GM19043 (cell line): ENCODE measurements at regions not wholly inside any gene's neighbourhood (a gene's known extent, or its start where the extent isn't known, plus 50 kb on each side); places are given as distances from the start of the nearest gene placed in this dataset.

Source experiments
- ATAC-seq: cut with Tn5 transposase; IDR thresholded peaks from one replicate; pipeline ENCODE4 v1.9.1; 2021; ENCODE audit warnings: low read depth; ENCODE audit not compliant: unreplicated experiment

GRCh38 chr6:129967427-129967826 lies 51.0 kb upstream of the L3MBTL3 start:
- ATAC-seq = no peak

GRCh38 chr6:129966125-129966524 lies 52.3 kb upstream of the L3MBTL3 start:
- no peak for ATAC-seq

GRCh38 chr6:129965096-129965495 lies 53.3 kb upstream of the L3MBTL3 start:
- ATAC-seq = no peak

DNA sequence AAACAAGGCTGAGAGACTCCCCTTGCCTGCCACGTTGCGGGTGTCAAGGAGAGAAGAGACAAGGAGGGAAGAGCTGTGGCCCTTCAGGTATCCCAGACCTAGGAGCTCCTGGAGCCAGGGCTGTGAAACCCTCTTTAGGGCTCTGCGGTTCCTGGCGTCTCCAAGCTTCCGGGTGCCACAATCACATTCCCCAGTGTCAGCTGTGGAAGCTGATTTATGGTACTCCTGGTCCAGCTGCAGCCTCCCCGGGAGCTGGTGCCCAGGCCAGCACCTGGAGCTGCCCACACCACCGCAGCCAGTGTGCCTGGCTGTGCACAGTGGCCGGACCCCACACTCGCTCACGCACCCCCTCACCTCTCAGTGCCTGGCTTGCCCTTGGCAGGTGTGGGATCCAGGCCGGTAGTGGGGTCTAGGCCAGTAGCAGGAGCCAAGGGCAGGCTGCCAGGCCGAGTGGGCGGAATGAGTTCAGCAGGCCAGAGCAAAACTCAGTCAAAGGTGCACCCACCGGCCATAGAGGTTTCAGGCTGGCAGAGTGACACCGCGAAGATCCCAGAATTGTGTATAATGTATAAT lies 58.9 kb upstream of the L3MBTL3 start:
- ATAC-seq = no peak

DNA sequence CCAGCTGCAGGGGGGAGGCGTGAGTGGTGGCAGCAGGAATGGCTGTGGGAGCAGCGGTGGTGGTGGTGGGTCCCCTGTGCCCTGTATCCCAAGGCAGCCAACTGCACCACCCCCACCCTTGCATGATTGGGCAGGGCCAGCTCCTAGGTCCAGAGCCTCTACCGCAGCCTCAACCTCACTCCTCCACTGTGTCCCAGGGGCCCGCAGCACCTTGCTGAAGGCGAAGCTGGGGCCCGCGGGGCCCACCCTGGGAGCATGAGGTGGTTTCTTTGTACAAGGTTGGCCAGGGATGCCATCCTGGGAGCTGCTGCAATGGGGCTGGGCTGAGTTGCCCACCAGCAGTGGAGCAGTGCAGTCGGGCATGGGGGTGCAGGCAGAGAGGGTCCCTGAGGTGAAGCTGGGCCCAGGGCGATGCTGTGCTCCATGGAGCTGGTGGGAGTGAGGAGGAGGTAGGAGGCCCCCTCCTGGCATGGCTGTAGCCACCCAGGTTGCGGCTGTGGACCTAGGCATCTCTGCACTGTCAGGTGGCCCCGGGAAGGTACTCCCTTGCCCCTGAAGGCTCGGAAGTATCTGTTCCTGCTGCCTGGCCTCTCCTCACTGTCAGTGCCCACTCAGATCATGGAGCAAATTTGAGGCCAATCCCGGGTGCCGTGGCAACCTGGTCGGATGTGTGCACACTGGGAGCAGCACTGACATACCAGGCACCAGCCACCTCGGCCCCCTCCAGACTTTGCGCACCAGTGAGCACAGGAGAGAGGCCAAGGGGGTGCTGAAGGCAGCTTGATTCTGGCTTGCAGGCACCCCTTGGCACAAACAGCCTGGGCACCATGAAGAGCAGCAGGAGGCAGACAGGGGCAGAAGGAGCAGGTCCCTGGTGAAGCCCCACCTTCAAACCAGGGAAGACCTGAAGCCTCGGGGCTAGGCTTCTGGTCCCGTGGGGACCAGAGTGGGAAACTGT lies 60.2 kb upstream of the L3MBTL3 start:
- ATAC-seq = no peak

- no peak for ATAC-seq
These were observed 62.8 kb upstream of the L3MBTL3 start for GRCh38 chr6:129955584-129955983.

DNA sequence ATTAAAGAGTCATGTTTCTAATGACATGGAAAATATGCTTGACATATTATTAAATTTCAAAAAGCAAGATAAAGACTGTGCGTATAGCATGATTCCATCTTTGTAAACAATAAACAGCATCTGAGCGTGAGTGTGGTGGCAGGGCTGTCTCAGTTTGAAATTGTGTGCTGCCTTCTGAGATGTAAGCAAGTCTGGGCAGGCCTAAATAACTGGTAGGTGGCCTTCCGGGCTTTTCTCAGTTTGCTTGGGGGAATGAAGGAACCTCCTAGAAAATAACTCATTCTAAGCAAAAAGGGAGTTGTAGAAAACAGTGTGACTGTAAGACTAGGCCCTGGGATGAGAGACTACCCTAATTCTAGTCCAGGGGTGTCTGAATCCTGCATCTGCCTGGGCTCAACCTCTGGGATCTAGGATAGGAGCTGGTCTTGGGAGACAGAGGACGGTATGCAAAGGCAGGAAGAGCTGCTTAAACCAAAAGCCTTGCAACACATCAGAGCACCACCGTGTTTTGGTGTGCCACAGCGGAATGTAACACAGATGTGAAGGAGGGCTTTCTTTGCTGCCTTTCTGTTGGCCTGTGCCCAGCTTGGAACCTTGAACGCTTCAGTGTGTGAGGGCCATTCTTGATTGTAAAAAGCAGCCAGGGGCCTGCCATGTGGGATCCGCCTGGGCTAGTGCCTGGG lies 63.5 kb upstream of the L3MBTL3 start:
- ATAC-seq = no peak

GRCh38 chr6:129947797-129948196 lies 70.6 kb upstream of the L3MBTL3 start:
- ATAC-seq = no peak

- no peak for ATAC-seq
These were observed 71.8 kb upstream of the L3MBTL3 start for GRCh38 chr6:129946439-129947140.

GRCh38 chr6:129943637-129944271 lies 74.6 kb upstream of the L3MBTL3 start:
- ATAC-seq = no peak

- ATAC-seq = no peak
These were observed 77.8 kb upstream of the L3MBTL3 start for GRCh38 chr6:129940454-129941195.

DNA sequence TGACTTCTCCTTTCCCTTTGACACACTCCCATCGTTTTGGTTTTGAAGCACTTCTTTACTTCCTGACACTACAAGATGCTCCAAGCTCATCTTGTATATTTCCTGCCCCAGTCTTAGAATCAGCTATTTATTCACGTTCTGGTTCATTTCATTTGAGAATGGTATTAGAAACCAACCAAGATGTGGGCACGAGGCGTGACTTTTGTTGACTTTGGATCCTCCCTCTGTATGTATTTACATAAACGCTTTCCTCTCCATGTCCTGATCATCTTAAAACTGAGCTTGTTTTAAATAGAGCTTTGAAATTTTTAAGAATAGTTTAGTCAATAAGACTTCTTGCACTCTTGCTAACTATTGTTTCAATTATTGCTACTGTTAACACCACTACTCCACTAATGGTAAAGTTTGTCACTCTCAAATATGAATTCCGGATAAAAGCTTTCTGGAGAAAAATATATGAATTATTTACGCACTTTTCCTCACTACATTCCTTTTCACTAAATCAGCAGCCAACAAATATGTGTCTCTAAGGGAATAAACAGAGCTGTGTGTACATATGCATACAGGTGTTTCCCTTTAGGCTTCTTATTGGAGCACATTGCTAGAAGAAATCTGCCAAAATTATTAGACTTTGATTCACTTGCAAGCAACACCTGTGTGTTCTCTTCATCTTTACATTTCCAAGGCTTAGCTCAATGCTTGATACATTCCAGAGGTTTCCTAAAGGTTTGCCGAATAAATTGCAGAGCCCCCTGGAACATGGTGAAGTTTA lies 77.3 kb upstream of the TMEM244 start:
- ATAC-seq = no peak

DNA sequence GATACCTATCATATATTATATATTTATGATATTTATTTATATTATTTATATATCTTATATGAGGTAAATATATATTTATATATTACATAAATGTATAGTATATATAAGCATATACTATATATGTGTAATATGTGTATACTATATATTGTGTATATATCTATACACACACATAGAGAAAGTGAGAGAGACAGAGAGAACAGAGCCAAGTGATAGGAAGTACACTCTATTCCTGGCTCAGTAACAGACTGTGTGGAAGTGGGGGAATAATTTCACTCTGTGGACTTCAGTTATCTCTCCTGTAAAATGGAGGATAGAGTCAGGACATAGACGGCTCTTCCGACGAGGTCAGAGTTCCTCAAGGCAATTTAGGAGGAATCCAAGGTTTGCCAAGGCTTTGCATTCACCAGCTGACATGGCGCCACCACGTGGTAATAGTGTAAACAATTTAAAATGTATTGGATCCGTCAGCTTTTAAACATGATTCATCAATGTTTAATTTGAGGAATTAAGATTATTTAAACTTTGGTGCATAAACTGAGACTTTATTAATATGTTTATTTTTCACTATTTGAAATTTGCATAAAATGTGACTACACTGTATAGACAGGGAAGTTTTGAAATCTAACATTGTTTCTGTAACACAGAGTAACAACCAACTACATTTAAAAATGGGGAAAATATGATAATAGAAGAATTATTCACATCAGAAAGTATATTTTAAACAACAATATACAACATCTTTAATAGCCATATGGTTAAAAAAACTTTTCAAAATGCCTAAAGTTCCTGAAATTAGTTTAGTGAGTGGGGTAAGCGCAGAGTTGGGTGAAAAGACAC lies 75.4 kb upstream of the TMEM244 start:
- peak; percentile 60 for ATAC-seq

DNA sequence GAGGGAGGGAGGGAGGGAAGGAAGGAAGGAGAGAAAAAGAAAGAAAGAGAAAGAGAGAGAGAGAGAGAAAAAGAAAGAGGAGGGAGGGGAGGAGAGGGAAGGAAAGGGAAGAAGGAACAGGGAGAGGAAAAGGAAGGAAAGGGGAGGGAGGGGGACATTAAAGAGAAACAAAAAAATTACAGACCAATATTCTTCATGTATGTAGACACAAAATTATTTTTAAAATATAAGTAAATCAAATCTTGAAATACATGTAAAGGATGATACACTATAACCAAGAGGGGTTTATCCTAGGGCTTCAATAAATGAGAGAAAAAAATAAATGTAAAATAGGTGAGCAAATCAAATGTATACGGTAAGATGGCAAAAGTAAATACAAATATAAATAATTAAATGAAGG lies 71.2 kb upstream of the TMEM244 start:
- ATAC-seq = no peak

GRCh38 chr6:129929433-129929832 lies 68.3 kb upstream of the TMEM244 start:
- ATAC-seq = no peak

DNA sequence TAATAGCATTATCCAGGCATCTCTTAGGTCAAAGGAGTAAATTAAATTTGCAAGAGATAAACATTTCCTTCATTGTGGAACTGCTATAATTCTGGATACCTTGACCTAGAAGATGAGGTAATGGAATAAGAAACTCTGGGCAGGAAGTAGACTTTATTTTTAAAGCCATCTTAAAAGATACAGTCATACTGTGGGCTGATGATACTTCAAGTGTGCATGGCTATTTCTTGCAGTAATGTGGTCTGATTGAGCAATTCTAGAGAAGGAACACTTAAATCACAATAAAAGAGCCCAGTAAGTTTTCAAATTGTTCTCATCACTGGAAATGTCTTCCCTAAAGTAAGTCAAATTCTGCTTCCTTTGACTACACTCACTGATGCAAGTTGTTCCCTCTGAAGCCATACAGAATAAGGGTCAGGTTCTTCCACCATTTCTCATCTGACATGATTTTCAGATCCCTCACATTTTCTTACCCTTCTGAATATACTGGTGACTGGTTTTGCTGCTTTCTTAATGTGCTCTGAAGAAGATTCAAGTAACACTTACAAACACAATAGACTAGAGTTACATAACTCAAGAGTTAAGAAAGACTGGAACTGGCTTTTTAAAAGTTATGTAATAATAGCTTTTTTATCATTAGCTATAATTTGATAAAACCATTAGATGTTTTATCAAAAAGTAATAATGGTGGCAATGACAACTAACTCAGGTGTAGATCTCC lies 62.6 kb upstream of the TMEM244 start:
- ATAC-seq = no peak

- ATAC-seq = no peak
These were observed 60.2 kb upstream of the TMEM244 start for GRCh38 chr6:129921169-129921817.
